Stimulated activated CD4-positive, alpha-beta T cell treated with anti-CD3 and anti-CD28 coated beads, Interleukin-1b, Interleukin-23, amount 100 ng/mL, for 4 hours (primary cell): ENCODE measurements at regions not wholly inside any gene's neighbourhood (a gene's known extent, or its start where the extent isn't known, plus 50 kb on each side); places are given as distances from the start of the nearest gene placed in this dataset.
"Not testable (repeated sequence)": the region's sequence is repeated elsewhere in the genome, so short reads cannot be mapped to it uniquely, and the experiment has no call there.

ENCODE experiments used
- DNase-seq, 2 donors: peaks; one replicate each; pipeline ENCODE4 v3.0.0-alpha.2; 2020; ENCODE audit warnings: low read depth in 2 of 2

- no peak for DNase-seq
These were observed 91.9 kb downstream of the FCRL5 start for GRCh38 chr1:157460381-157460780.

GRCh38 chr1:157457279-157457678, 95.0 kb downstream of the FCRL5 start:
- DNase-seq, result no peak

GRCh38 chr1:157455318-157455717, 97.0 kb downstream of the FCRL5 start:
- DNase-seq, result no peak

GRCh38 chr1:157450106-157450505, 102.2 kb downstream of the FCRL5 start:
- DNase-seq, result no peak

- DNase-seq, result no peak
These were observed 103.7 kb downstream of the FCRL5 start for GRCh38 chr1:157448636-157449035.

- not testable (repeated sequence) for DNase-seq
These were observed 106.0 kb downstream of the FCRL5 start for GRCh38 chr1:157446356-157446755.

GRCh38 chr1:157445616-157446140, 106.6 kb downstream of the FCRL5 start:
- DNase-seq, result not testable (repeated sequence)

GRCh38 chr1:157442065-157442464, 110.2 kb downstream of the FCRL5 start:
- no peak for DNase-seq

GRCh38 chr1:157439302-157439954, 112.9 kb downstream of the FCRL5 start:
- no peak for DNase-seq

- no peak for DNase-seq
These were observed 113.7 kb downstream of the FCRL5 start for GRCh38 chr1:157438613-157439012.

GRCh38 chr1:157438146-157438545, 114.2 kb downstream of the FCRL5 start:
- DNase-seq, result no peak

- no peak for DNase-seq
These were observed 115.0 kb downstream of the FCRL5 start for GRCh38 chr1:157437296-157437695.

- DNase-seq, result no peak
These were observed 120.6 kb downstream of the FCRL5 start for GRCh38 chr1:157431751-157432150.

GRCh38 chr1:157429601-157430240, 122.6 kb downstream of the FCRL5 start:
- no peak for DNase-seq

- DNase-seq, result not testable (repeated sequence)
These were observed 128.6 kb downstream of the FCRL5 start for GRCh38 chr1:157423764-157424163.

- no peak for DNase-seq
These were observed 132.3 kb downstream of the FCRL5 start for GRCh38 chr1:157419845-157420542.

GRCh38 chr1:157418659-157419058, 133.7 kb downstream of the FCRL5 start:
- no peak for DNase-seq

GRCh38 chr1:157418231-157418630, 134.1 kb downstream of the FCRL5 start:
- no peak for DNase-seq

- DNase-seq, result no peak
These were observed 136.7 kb downstream of the FCRL5 start for GRCh38 chr1:157415661-157416060.

GRCh38 chr1:157412308-157412707, 140.0 kb downstream of the FCRL5 start:
- DNase-seq, result no peak

GRCh38 chr1:157411769-157412168, 140.5 kb downstream of the FCRL5 start:
- DNase-seq, result no peak

- no peak for DNase-seq
These were observed 141.3 kb downstream of the FCRL5 start for GRCh38 chr1:157411064-157411463.

- DNase-seq, result no peak
These were observed 141.9 kb downstream of the FCRL5 start for GRCh38 chr1:157410457-157410856.
